Endothelial cell of umbilical vein (primary cell): ENCODE measurements at regions not wholly inside any gene's neighbourhood (a gene's known extent, or its start where the extent isn't known, plus 50 kb on each side); places are given as distances from the start of the nearest gene placed in this dataset.

ENCODE experiments used
- CTCF ChIP-seq, 2 donors: IDR thresholded peaks; 1 replicate in 1 of 2; 2 replicates in 1 of 2; pipeline ENCODE4 v1.5.1; 2011; ENCODE audit warnings: low read length in 2 of 2, mild to moderate bottlenecking in 2 of 2, moderate library complexity in 2 of 2, control low read depth in 1 of 2, inconsistent platforms in 1 of 2, low read depth in 1 of 2; ENCODE audit not compliant: insufficient read depth in 1 of 2; ENCODE audit errors: extremely low read depth in 1 of 2
- EZH2 ChIP-seq: IDR thresholded peaks from 2 replicates; pipeline ENCODE4 v1.6.1; 2012; ENCODE audit warnings: borderline replicate concordance, low read depth, mild to moderate bottlenecking, moderate library complexity, low read length, inconsistent platforms; ENCODE audit not compliant: severe bottlenecking
- JUN ChIP-seq: IDR thresholded peaks from 2 replicates; pipeline ENCODE4 v1.6.1; 2011; ENCODE audit warnings: borderline replicate concordance, low read depth; ENCODE audit not compliant: insufficient read length, insufficient read depth
- MYC ChIP-seq: IDR thresholded peaks from one replicate; pipeline ENCODE4 v1.6.1; 2011; ENCODE audit warnings: mild to moderate bottlenecking, low read depth, low read length
- POLR2A ChIP-seq: IDR thresholded peaks from 2 replicates; pipeline ENCODE4 v1.6.1; 2012; ENCODE audit warnings: low read depth, mild to moderate bottlenecking, control low read depth, low read length
- POLR2AphosphoS5 ChIP-seq: IDR thresholded peaks from 2 replicates; pipeline ENCODE4 v1.6.1; 2012; ENCODE audit warnings: low read depth, mild to moderate bottlenecking, control low read depth, low read length, moderate library complexity; ENCODE audit not compliant: insufficient read depth

- TF ChIP-seq CTCF (IDR thresholded peaks at IDR 0.05; ENCODE audit: extremely low read depth in 1 of 2, insufficient read depth in 1 of 2, low read depth in 1 of 2, low read length in 2 of 2): no peak
- no peak for TF ChIP-seq POLR2AphosphoS5
- TF ChIP-seq POLR2A: no peak
- no peak for TF ChIP-seq EZH2
- TF ChIP-seq MYC: no peak
- no peak for TF ChIP-seq JUN
Measured at GRCh38 chr22:49180683-49181024, 647.0 kb downstream of the BRD1 start.
